ENCODE measurements at regions not wholly inside any gene's neighbourhood (a gene's known extent, or its start where the extent isn't known, plus 50 kb on each side); places are given as distances from the start of the nearest gene placed in this dataset.

DNA sequence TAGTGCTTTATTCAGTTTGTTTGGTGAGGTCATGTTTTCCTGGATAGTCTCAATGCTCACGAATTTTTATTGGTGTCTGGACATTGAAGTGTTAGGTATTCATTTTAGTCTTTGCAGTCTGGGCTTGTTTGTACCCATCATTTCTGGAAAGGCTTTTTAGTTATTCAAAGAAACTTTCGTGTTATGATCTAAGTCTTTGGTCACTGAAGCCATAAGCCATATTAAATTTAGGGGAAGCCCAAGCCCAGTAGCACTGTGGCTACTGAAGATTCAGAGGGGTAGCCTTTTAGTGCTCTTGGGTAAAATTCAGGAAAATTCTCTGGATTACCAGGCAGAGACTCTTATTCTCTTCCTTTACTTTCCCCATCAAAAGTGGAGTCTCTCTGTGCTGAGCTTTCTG is 56.2 kb upstream of the PEX5L start:
- DNase-seq, result no peak

DNA sequence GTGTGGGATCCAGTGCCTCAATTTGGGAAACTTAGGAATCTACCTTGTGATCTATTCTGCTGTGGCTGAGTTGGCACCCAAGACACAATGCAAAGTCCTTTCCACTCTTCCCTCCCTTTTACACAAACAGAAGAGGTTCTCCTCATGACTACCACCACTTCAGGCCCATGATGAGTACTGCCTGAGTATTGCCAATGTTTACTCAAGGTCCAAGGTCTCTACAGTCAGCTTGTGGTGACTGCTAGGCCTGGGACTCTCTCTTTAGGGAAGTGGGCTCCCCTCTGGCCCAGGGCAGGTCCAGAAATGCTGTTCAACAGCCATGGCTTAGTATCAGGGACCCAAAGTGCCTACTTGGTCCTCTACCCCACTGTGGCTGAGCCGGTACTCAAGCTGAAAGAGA is 56.8 kb upstream of the PEX5L start:
- no peak for DNase-seq

DNA sequence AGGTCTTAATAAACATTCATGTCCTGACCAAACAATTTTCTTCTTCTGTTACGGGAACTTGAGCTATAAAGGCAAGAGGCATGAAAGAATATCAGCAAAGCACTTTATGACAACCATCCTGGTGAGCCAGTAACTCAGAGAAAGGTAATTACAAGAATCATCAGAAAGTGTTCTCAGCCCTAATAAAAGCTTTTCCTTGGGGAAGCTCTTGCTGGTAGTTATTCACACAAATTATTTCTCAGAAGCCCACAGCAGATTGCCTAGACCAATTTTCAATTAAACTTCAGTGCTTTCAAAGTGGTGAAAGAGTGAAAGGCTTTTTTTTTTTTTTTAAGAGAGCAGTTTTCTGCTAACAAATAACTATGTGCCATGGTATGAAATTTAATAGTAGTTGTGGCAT is 60.9 kb upstream of the PEX5L start:
- DNase-seq, result no peak

DNA sequence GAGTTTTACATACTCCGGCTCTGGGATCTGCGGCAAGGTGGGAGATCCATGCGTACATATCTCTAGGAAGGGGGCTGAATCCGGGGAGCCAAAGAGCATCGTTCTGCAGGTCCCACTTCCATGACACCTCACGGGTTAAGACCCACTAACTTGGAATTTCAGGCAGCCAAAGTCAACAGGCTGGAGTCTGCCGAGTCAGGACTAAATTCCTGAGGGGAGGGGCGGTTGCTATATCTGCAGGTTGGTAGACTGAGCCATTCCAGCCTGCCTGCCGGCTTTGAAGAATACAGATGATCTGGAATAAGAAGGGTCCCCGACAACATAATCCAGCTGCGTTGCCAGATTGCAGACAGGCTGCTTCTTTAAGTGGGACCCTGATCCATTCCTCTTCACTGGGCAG is 65.4 kb upstream of the PEX5L start:
- DNase-seq, result no peak

DNA sequence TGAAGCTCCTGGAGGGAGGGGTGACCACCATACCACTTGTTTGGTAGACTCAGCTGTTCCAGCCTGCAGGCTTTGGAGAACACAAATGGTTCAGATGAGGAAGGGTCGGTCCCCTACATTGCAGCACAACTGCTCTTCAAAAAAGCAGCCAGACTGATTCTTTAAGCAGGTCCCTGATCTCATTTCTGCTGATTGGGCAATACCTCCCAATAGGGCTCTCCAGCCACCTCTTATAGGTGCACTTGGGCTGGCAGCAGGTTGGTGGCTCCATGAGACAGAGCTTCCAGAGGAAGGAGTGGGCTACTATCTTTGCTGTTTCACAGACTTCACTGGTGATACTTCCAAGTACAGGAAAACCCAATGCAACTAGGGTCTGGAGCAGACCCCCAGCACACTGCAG is 65.9 kb upstream of the PEX5L start:
- no peak for DNase-seq

DNA sequence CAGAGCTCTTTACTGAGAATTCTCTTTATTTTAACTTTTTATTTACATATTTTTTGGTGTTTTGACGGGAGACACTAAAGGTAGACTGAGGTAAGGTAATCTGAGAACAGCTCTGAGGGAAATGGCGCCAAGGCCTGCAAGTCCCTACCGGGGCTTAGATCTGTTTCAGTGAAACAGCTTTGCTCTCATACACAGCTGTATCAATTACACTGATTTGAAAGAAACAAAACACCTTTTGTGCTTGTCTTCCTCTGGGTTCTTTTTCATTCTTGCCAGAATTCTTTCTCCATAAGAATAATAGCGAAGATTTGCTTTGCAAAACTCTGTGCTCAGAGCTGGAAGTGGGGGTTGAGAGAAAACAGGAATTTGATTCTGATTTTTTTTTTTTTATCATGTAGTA is 79.5 kb upstream of the PEX5L start:
- DNase-seq, result no peak

DNA sequence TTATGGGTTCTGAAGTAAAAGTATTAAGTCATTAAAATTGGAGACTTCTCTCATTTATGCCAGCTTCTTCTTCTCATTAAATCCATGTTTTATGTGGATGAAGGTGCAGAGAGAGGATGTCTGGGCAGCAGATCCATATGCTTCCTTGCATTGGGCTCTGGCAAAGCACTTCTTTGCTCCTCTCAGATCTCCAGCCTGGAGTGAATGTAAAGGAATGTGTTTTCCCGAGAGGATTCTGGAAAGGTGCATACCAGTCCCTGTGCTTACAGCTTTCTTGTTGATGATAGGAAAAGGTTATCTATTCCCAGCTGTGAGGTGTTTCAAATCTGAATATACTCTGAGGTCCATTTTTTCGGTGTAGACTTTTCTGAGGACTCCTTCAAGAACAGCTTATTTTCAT is 79.9 kb upstream of the PEX5L start:
- DNase-seq, result no peak

DNA sequence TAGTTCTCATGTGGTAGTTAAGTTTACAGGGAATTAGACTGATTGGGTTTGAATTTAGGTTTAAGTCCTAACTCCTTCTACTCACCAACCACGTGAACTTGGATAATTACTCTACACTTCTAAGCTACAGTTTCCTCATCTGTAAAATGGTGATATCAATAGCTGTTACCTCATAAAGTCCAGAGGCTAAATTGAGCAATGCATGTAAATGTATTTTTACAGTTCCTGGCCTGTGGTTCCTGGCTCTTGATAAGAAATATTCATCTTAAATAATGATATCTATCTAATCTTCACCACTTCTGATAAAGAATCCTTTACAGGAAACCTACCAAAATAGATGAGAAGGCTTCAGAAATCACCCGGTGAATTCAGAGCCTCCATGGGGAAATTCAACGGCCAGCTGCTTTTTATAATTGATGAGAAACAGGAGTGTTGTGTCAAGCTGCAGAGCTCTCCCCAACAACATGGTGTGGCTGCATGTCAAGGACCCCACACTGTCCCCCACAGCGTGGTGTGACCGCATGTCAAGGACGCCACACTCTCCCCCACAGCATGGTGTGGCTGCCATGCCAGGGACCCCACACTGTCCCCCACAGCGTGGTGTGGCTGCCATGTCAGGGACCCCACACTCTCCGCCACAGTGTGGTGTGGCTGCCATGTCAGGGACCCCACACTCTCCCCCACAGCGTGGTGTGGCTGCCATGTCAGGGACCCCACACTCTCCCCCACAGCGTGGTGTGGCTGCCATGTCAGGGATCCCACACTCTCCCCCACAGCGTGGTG is 80.8 kb upstream of the PEX5L start:
- DNase-seq, result no peak

DNA sequence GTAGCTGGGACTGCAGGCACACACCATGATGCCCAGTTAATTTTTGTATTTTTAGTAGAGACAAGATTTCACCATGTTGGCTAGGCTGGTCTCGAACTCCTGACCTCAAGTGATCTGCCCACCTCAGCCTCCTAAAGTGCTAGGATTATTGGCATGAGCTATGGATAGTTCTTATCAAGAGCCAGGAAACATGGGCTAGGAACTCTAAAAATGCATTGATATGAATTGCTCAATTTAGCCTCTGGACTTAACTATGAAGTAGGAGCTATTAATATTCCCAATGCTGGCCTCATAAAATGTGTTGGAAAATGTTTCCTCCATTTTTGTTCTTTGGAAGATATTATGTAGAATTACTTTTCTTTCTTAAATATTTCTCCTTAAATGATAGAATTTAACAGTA is 82.8 kb upstream of the PEX5L start:
- no peak for DNase-seq

DNA sequence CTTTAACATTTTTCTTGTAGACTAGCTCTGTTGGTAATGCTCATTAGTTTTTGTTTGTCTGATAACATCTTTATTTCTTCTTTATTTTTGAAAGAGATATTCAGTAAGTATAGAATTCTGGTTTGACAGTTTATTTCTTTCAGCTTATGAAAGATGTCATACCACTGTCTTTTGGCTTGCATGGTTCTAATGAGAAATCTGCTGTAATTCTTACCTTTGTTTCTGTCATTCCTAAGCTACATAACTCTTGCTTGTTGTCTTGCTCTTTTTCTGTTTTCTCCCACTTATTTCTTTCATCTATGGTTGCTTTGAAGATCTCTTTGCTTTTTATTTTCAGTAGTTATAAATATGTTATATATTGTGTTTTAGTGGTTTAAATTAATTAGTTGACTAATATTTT is 87.2 kb upstream of the PEX5L start:
- no peak for DNase-seq

DNA sequence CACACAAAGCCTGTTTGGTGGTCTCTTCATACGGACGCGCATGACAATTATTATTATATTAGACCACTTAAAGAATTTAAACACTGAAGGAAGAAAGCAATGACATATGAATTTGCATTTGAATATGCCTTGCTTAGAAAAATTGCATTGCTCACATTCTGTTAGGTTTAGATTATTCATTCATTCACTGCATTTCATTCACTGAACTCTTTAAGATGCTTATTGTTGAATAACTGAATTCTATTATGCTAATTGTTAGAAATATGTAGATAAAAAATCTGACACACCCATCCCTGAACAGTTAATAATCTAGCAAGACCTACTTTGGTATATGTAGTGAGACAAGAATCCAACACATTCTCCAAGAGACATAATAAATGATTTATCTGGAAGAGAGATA is 94.4 kb upstream of the PEX5L start:
- DNase-seq, result no peak

DNA sequence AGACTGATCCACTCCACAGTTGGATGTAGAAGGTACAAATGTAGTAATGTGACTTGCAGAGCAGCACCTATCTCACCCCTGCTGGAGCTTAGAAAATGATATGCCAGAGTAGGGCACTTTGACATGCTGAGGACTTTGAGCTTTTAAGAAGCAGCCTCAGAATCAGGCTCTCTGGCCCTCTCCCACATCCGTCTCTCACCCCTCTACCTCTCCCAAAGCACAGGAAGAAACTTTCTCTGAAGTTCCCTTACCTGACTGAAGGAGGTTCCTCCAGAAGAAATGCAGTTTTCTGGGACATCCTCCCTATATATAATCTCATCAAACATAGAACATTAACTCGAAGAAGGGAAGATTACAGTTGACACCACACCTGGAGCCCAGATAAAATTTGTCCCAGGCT is 98.4 kb upstream of the PEX5L start:
- no peak for DNase-seq

DNA sequence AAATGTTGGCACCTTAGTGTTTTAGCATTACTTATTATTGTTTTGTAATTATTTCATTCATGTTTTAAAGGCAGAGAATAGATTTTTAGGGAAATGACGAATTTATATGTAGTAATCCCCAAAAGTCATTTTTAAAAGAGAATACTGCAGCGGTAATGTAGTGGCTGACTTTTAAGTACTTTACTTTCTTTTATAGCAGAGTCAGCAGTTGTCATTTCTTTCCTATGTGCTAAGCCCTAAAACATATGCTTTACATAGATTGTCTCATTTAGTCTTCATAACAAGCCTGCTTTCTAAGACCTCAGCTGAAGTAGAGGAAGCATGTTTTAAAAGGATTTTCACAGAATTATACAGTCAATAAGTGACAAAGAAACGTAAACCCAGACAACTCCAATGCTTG is 102.1 kb upstream of the PEX5L start:
- DNase-seq, result no peak

DNA sequence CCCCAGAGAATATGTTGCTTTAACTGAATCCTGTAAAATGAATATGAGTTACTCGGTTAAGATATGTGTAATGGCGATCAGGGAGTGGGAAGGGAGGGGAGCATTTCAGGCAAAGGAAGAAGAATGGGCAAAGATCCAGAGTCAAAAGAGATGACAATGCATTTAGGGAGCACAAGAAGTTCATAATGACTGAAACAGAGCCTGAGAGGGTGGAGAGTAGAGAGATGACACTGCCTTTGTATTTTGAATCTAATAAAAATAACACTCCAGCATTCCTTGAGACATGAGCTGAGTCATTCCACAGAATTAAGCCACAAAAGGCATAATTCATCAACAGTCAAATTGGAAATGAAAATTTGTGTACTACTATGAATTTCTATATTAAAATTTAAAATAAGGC is 105.3 kb upstream of the PEX5L start:
- DNase-seq, result no peak

DNA sequence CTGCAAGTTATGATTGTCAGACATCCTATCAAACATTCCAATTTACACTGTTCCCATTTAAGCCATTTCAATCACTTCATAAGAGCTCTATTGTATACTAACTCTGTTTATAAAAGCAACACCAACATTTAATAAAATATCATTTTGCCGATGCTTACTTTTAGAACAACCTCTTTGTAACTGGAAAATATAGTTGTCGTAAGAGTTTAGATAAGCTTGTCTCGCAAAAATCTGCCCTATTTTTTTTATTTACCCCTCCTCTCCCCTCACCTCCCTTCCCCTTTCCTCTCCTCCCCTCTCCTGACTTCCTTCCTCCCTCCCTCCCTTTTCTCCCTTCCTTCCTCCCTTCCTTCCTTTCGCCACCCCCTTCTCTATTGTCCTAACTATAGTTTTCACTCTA is 105.7 kb upstream of the PEX5L start:
- no peak for DNase-seq

DNA sequence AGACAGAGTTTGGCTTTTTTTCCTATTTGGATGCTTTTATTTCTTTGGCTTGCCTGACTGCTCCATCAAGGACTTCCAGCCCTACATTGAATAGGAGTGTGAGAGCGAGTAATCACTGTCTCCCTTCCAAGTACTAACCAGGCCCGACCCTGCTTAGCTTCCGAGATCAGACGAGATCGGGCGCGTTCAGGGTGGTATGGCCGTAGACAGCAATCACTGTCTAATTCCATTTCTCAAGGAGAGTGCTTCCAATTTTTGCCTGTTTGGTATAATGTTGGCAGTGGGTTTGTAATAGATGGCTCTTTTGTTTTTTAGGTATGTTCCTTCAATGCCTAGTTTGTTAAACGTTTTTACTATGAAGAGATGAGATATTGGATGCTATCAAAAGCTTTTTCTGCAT is 125.0 kb upstream of the PEX5L start:
- DNase-seq, result no peak

DNA sequence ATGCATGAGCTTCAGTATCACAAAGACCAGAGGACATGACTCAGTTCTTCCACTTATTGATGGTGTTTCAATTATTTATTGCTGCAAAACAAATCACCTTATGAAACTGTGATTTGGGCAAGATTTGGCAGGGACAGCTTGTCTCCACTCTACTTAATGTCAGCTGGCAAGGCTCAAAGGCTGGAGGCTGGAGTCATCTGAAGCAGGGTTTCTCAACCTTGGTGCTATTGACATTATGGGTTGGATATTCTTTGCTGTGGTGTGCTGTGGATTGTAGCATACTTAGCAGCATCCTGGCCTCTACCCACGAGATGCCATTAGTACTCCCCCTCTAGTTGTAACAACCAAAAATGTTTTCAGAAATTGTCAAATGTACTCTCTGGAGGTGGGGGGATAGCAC is 138.8 kb upstream of the PEX5L start:
- DNase-seq, result no peak

DNA sequence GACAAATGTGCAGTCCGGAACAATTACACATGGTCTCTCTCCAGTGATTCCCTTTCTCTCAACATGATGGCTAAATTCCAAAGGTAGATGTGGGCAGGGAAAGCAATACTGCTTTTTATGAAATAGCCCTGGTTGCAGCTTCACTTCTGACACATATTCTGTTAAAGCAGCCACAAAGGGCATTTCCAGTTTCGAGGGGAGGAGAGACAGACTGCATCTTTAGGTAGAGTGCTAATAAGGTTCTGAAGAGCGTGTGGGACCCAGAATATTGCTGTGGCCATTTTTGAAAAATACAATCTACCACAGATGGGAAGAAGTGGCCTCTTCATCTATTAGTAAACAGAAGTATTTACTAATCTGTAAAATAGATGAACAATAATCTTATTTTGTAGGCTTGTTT is 139.3 kb upstream of the PEX5L start:
- no peak for DNase-seq

DNA sequence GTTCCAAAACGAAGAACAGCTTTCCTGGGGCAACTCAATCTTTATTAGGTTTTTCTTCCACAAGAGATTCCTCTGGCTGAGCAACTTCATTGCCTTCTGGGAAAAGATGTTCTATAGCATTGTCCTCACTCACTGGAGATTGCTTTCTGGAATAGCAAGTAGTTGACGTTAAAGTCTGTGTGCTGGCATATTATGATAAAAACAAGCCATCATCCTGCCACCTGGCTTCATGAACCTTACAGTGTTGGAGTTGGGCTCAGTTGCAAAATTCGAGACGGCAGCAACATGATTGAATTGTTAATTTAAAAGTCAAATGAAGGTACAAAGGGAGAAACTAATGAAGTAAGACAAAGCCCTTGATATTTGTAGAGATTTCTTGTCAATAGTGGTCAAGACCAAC is 140.5 kb upstream of the PEX5L start:
- DNase-seq, result no peak

DNA sequence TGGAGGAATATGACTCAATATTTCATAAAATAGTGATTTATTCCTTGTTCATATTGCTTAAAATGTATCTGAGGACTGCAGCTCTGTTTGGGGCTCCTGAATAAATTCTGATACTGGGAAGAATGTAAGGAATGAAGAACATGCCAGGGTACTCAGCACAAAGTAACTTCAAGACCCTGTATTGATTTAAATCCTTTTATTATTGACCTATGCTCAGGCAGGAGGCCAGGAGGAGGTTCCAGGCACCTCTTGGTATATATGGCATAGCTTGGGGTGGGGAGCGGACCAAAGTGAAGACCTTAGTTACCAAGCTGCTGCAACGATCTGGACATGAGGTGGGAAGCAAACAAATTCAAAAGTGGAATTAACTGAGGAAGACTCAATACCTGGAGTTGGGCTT is 142.8 kb upstream of the PEX5L start:
- DNase-seq, result no peak

DNA sequence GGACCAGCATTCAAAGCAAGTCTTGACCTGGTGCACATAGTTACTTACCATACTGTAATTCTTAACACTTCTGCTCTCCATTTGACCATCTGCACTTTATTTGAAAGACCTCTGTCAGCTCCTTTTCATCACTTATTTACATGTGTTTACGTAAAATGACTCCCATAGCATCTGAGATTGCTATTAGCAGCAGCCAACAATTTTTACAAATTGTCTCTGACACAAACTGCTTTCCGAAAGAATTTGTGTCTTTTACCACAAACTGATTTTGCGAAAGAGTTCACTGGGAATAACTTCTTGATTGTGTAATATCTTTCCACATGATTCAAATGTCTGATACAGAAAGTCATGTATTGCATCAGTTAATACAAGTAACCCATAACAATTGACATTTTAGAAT is 144.1 kb upstream of the PEX5L start:
- no peak for DNase-seq

DNA sequence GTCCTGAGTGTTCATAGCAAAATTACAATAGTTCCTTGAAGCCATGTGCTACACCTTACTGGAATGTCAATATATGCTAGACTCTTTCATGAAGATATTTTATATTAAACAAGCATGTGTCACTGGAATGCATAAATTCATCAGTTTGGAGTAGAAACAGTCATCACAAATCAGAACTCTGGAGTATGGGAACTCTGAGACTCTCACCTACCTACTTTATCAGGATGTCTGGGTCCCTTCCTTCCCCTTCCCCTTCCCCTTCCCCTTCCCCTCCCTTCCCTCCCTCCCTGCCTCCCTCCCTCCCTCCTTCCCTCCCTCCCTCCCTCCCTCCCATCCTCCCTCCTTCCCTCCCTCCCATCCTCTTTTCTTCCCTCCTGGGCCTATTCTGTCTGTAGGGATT is 144.7 kb upstream of the PEX5L start:
- DNase-seq, result no peak

DNA sequence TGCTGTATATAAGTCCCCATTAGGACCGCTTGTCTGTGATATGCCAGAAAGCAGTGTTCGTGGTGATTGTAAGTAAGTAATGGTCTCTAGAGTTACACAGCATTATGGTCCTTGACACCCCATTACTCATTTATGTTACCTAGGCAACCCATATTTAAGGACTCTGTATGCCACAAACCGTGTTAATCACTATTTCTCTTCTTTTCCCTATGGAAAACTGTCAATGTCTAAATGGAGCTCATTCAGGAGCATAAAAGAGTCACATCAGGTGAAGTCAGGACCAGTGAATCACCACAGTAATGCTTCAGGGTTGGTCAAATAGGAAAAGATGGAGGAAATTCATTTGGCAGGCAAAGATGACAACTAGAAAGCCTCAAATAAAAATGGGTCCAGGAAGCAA is 146.6 kb upstream of the PEX5L start:
- peak; percentile 27 for DNase-seq

DNA sequence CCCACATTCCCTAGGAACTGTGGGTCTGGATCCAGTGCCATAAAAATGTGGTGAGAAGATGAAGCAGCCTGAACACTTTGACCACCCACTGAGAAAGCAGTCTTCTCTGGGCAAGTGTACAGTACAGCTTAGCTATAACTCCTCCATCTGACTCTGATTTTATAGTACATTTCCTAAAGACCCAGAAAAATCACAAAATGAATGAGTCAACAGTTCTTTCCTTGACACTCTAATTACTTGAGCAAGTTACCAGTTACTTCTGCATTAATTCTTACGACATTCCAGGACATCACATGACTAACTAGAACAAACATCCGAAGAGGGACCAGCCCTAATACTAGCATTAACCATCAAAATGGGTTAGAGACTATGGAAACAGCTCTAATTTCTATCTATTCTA is 148.1 kb upstream of the PEX5L start:
- DNase-seq, result no peak

DNA sequence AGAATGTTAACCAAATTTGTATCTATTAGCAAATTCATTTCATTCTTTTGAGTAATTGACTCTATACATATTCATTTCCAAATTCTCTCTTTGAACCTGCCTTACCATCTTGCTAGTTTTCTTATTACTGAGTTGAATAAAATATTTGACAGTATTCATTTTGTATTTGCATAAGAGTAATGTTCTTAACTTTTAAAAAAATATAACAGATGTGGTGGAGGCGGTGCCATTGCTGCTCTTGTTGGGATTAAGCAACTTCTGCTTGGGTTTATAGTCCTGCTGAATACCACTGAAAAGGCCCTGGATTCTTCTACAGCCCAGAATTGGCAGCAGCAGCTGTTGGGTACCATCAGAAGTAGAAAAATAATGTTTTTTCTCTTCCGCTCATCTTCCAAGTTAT is 148.9 kb upstream of the PEX5L start:
- no peak for DNase-seq
